ENCODE measurements at regions not wholly inside any gene's neighbourhood (a gene's known extent, or its start where the extent isn't known, plus 50 kb on each side); places are given as distances from the start of the nearest gene placed in this dataset.
A peak's percentile ranks its signal among the peaks of the same experiment; 100 is the strongest.
"Not testable (repeated sequence)": the region's sequence is repeated elsewhere in the genome, so short reads cannot be mapped to it uniquely, and the experiment has no call there.

DNA sequence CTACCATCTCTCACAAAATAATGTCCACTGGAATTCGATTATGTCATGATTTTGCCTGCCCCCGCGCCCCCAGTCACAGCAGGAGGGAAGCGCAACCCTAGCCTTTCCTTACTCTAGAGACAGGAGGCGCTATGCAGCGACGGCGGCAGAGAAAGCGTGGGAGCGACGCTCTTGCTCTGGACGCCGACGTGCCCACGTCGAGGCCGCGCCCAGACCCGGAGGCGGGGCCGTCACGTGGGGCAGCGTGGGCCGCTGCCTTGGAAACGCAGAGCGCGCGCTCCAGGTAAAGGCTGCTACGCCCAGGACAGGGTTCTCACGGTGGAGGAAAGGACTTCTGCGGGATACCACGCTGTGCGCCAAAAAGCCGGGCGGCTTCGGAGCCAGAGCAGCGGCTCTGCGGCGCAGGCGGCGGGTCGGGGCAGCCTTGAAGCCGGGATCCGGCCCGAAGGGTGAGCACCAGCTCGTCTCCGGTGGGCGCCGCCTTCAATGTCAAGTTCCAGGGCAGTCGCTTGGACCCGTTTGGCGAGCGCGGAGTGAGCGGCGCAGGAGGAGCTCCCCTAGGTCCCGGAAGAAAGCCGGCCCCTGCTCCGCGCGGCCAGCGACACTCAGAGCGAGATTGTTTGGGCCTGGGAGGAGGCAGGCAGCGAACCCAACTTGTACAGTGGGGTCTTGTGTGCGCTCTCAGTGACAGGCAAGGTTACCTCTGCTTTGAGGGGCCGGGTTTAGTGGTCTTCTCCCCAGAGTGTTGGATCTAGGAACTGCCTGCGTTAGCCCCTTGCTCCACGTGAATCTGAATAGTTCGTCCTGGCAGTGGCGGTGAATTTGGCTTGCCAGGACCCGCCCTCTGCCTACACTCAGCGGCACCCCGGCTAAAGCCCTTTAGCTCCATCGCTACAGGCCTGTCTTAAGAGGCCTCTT, 121.7 kb downstream of the MRPL57 start:
- TF ChIP-seq, protein P1, sequence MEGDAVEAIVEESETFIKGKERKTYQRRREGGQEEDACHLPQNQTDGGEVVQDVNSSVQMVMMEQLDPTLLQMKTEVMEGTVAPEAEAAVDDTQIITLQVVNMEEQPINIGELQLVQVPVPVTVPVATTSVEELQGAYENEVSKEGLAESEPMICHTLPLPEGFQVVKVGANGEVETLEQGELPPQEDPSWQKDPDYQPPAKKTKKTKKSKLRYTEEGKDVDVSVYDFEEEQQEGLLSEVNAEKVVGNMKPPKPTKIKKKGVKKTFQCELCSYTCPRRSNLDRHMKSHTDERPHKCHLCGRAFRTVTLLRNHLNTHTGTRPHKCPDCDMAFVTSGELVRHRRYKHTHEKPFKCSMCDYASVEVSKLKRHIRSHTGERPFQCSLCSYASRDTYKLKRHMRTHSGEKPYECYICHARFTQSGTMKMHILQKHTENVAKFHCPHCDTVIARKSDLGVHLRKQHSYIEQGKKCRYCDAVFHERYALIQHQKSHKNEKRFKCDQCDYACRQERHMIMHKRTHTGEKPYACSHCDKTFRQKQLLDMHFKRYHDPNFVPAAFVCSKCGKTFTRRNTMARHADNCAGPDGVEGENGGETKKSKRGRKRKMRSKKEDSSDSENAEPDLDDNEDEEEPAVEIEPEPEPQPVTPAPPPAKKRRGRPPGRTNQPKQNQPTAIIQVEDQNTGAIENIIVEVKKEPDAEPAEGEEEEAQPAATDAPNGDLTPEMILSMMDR (IDR thresholded peaks at IDR 0.05; ENCODE audit: low read length, missing control alignments) = peak; percentile 80
- H3K4me3 ChIP-seq (replicated peaks; ENCODE audit: low read depth, low read length) = peak overlapping the region; percentile 96
- DNase-seq (ENCODE audit: low read depth) = peak; percentile 94

DNA sequence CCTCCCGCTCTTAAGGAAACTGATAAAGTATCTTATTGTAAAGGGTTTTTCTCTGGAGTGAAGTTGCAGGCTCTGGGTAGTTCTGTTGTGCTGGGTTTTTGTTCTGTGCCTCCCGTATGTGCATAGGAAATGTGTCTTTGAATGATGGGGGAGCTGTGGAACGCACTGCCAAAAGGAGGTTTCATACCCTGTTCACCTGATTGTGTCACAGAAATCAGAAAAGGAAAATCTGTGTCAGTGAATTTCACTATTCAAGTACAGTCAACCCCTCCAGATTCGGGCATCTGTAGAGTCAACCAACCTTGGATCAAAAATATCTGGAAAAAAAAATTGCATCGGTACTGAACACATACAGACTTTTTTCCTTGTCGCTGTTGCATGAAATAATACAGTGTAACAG, 127.8 kb downstream of the MRPL57 start:
- TF ChIP-seq, protein P1 (IDR thresholded peaks at IDR 0.05; ENCODE audit: low read length, missing control alignments) = no peak
- H3K4me3 ChIP-seq (replicated peaks; ENCODE audit: low read depth, low read length) = no peak overlapping the region
- DNase-seq (ENCODE audit: low read depth) = no peak

DNA sequence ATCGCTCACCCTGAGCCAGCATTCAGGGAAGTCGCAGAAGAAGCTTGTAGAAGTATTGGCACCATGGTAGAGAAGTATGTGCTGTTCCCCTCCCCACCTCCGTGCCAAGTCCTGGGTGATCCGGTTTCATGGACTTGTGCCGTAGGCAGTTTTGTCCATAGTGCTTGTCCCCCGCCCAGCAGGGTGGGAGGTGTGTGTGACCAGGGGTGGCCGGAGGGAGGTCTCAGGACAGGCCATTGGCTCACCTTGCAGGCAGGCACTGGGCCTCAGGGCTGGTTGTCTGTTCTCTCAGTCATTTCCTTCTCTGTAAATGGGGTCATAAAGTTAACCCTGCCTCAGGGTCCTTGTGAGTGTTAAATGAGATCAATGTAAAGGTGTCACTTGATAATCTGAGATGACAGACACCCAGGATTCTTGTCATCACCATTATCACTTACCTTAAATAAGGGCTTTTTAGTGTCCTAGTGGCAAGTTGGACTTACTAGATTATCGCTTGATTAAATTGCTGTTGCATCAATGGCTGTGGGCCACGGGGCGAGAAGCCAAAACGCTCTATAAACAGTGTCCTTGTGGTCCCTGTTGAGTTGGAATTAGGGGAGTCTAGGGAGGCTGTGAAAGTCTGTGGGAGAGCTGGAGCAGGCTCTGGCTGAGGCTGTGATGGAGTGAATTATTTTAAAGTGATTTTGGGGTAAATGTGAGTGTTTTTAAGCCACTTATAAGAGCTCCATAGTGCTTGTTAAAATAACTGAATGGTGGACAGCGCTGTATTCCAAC, 130.0 kb downstream of the MRPL57 start:
- H3K4me3 ChIP-seq (replicated peaks; ENCODE audit: low read depth, low read length); DNase-seq (ENCODE audit: low read depth): not testable (repeated sequence)

DNA sequence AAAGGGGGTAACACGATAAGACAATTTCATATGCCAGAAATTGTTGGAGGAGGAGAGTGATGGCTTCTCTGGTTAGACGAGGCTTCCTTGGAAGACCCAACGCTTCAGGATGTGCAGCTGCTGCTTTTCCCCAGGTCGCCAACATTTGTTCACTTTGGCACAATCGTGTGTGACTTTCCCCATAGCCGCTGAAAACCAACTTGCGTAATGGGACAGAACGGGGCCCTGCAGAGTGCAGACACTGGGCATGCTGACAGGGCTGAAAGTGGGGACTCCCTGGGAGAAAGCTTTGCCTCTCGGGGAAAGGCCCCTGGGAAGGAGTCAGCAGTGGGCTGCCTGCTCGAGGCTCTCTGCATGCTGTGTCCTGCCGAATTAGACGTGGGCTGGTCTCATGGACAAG, 130.7 kb downstream of the MRPL57 start:
- not testable (repeated sequence) for DNase-seq (ENCODE audit: low read depth); H3K4me3 ChIP-seq (replicated peaks; ENCODE audit: low read depth, low read length)

DNA sequence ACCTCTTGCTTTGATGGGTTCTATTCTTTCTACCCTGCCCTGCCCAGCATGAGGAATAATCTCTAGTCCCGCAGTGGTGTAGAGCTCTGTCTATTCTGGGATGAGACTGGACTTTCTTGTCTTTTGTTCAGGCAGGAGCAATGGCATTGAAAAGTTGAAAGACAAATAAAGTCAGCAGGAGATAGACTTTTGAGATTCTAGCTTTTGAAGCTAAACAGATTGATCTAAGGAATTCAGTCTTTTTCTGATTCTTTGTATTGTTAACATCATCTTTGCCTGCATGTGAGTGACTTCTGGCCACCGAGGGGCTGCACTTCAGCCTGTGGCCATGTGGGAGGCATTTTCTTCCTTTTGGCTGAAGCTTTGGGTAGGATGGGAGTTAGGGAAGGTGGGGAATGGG, 132.4 kb downstream of the MRPL57 start:
- TF ChIP-seq, protein P1 (IDR thresholded peaks at IDR 0.05; ENCODE audit: low read length, missing control alignments) = no peak
- H3K4me3 ChIP-seq (replicated peaks; ENCODE audit: low read depth, low read length) = no peak overlapping the region
- DNase-seq (ENCODE audit: low read depth) = no peak

DNA sequence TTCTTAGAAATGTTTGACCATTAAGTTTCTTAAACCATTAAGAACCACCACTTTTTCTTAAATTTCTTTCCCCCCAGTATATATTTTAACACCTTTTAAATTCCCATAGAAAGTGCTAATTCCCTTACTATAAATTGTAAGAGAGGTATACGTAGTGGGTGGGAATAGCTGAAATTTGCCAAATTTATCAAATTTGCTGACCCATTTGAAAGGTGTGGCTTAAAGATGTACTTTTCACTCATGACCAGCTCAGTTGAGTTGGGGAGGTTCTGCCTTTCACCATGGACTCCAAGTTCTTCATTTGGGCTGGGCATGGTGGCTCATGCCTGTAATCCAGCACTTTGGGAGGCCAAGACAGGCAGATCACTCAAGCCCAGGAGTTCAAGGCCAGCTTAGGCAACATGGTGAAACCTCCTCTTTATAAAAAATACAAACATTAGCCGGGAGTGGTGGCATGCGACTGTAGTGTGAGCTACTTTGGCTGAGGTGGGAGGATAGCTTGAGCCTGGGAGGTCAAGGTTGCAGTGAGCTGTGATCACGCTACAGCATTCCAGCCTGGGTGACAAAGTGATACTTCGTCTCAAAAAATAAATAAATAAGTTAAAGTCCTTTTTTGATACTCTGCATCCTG, 133.2 kb downstream of the MRPL57 start:
- no peak for DNase-seq (ENCODE audit: low read depth)
- TF ChIP-seq, protein P1 (IDR thresholded peaks at IDR 0.05; ENCODE audit: low read length, missing control alignments) = no peak
- no peak overlapping the region for H3K4me3 ChIP-seq (replicated peaks; ENCODE audit: low read depth, low read length)

DNA sequence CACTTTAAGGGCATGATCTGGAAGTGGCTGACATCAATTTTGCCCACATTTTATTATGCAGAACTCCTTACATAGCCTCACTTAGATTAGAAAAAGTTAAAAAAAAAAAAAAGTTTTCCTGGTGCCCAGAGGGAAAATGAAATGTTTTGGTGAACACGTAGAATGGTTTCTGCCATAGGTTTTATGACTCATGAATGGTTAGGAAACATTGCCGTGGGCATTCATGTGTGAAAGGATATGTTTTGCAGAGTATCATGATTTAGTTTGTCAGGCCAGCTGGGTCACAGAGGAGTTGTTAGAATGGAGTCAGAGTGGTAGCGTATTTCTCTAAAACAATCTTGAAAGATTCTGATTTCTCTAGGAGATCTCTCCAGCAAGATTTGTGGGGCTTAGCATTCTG, 133.8 kb downstream of the MRPL57 start:
- no peak overlapping the region for H3K4me3 ChIP-seq (replicated peaks; ENCODE audit: low read depth, low read length)
- TF ChIP-seq, protein P1 (IDR thresholded peaks at IDR 0.05; ENCODE audit: low read length, missing control alignments) = no peak
- no peak for DNase-seq (ENCODE audit: low read depth)

DNA sequence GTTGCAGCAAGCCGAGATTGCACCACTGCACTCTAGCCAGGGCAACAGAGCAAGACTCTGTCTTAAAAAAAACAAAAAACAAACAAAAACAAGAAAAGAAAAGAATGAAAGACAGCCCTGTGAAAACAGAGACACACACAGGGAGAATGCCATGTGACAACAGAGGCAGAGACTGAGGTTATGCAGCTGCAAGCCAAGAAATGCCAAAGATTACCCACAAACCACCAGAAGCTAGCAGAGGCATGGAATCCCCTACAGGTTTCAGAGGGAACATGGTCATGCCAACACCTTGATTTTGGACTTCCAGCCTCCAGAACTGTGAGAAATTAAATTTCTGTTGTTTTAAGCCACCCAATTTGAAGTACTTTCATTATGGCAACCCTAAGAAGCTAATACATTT, 138.5 kb downstream of the MRPL57 start:
- H3K4me3 ChIP-seq (replicated peaks; ENCODE audit: low read depth, low read length); DNase-seq (ENCODE audit: low read depth): not testable (repeated sequence)
